Endothelial cell of umbilical vein (primary cell): ENCODE measurements at regions not wholly inside any gene's neighbourhood (a gene's known extent, or its start where the extent isn't known, plus 50 kb on each side); places are given as distances from the start of the nearest gene placed in this dataset.

ENCODE experiments used
- BruUV-seq: library from RNA; stranded (reverse); fragments of 400-500 nt; replicated peaks from 2 replicates; lab custom pipeline; 2021; lab: Mats Ljungman, UMichigan
- CTCF ChIA-PET: fragments of 300-600, 350-600 bp; sonication (Branson Sonifier 250); formaldehyde crosslinking; loops from one replicate; lab custom pipeline; 2021; ENCODE audit warnings: antibody characterized with exemption, inconsistent platforms; lab: Charles Lee
- POLR2A ChIA-PET: fragments of 300-600, 350-600 bp; sonication (Branson Sonifier 250); formaldehyde crosslinking; loops from one replicate; lab custom pipeline; 2021; ENCODE audit warnings: antibody characterized with exemption, inconsistent platforms; lab: Charles Lee
- DNase-seq: peaks from one replicate; pipeline ENCODE4 v3.0.0-alpha.2; 2011; ENCODE audit warnings: low read depth, low spot score
- FAIRE-seq: peaks from 2 replicates; lab custom pipeline; 2011; peaks lifted over from hg19 to GRCh38; lab: Jason Lieb, UNC
- H2AFZ ChIP-seq: 2 replicates; pipeline ENCODE4 v1.6.0; 2012; ENCODE audit warnings: low read depth, low read length, control low read depth, inconsistent platforms
- H3K27ac ChIP-seq: 2 replicates; pipeline ENCODE4 v1.5.1; 2011; ENCODE audit warnings: low read depth, mild to moderate bottlenecking, control low read depth, low read length, moderate library complexity; ENCODE audit not compliant: insufficient read depth
- H3K27me3 ChIP-seq, 2 experiments: 2 replicates each; pipeline versions ENCODE4 v1.6.0 to v1.6.1; 2011; ENCODE audit warnings: low read length in 2 of 2, mixed read lengths in 1 of 2; ENCODE audit not compliant: control insufficient read depth in 2 of 2, insufficient read depth in 2 of 2
- H3K36me3 ChIP-seq, 2 experiments: 2 replicates in 1 of 2; 3 replicates in 1 of 2; pipeline ENCODE4 v1.5.1; 2011; ENCODE audit warnings: low read length in 2 of 2, mild to moderate bottlenecking in 1 of 2, moderate library complexity in 1 of 2; ENCODE audit not compliant: control insufficient read depth in 2 of 2, insufficient read depth in 2 of 2; ENCODE audit errors: extremely low read depth in 1 of 2
- H3K4me1 ChIP-seq: 3 replicates; pipeline ENCODE4 v1.5.1; 2011; ENCODE audit warnings: mild to moderate bottlenecking, low read length; ENCODE audit not compliant: control insufficient read depth, insufficient read depth; ENCODE audit errors: extremely low read depth
- H3K4me2 ChIP-seq: 2 replicates; pipeline ENCODE4 v1.6.1; 2011; ENCODE audit warnings: low read length, control low read depth, mixed read lengths; ENCODE audit not compliant: insufficient read depth
- H3K4me3 ChIP-seq, 3 experiments: fragments of 200-600 bp in 1 of 3; sonication (generic), shearing (Covaris generic) in 1 of 3; replicated peaks in 1 of 3; 2 replicates each; pipeline ENCODE4 v1.5.1; 2011 to 2016; ENCODE audit warnings: control low read depth in 3 of 3, low read length in 3 of 3, mild to moderate bottlenecking in 2 of 3, inconsistent platforms in 1 of 3, low read depth in 1 of 3, moderate library complexity in 1 of 3; ENCODE audit not compliant: insufficient read depth in 1 of 3
- H3K79me2 ChIP-seq: 2 replicates; pipeline ENCODE4 v1.6.0; 2012; ENCODE audit warnings: low read length, inconsistent platforms; ENCODE audit not compliant: control insufficient read depth, insufficient read depth
- H3K9ac ChIP-seq: replicated peaks from 2 replicates; pipeline ENCODE3; 2011; ENCODE audit warnings: low read length, control low read depth; ENCODE audit not compliant: insufficient read depth; ENCODE audit errors: extremely low read depth
- H3K9me1 ChIP-seq: replicated peaks from 3 replicates; pipeline ENCODE4 v1.6.0; 2011; ENCODE audit warnings: mild to moderate bottlenecking, low read length; ENCODE audit not compliant: control insufficient read depth, insufficient read depth; ENCODE audit errors: extremely low read depth
- H3K9me3 ChIP-seq: replicated peaks from 2 replicates; pipeline ENCODE4 v1.5.1; 2012; ENCODE audit warnings: low read length, inconsistent platforms; ENCODE audit not compliant: control insufficient read depth, insufficient read depth
- H4K20me1 ChIP-seq: replicated peaks from 2 replicates; pipeline ENCODE3; 2011; ENCODE audit warnings: mild to moderate bottlenecking, low read length; ENCODE audit not compliant: control insufficient read depth, insufficient read depth; ENCODE audit errors: extremely low read depth
- EZH2 ChIP-seq: IDR thresholded peaks from 2 replicates; pipeline ENCODE4 v1.6.1; 2012; ENCODE audit warnings: borderline replicate concordance, low read depth, mild to moderate bottlenecking, moderate library complexity, low read length, inconsistent platforms; ENCODE audit not compliant: severe bottlenecking
- FOS ChIP-seq: IDR thresholded peaks from 2 replicates; pipeline ENCODE4 v1.6.1; 2011; ENCODE audit warnings: mild to moderate bottlenecking, low read length, moderate library complexity, borderline replicate concordance; ENCODE audit not compliant: insufficient read depth
- GATA2 ChIP-seq: IDR thresholded peaks from 2 replicates; pipeline ENCODE4 v1.7.0; 2011; ENCODE audit warnings: low read depth, mild to moderate bottlenecking, moderate library complexity, mixed read lengths, low read length; ENCODE audit not compliant: insufficient read length, insufficient read depth
- JUN ChIP-seq: IDR thresholded peaks from 2 replicates; pipeline ENCODE4 v1.6.1; 2011; ENCODE audit warnings: borderline replicate concordance, low read depth; ENCODE audit not compliant: insufficient read length, insufficient read depth
- MYC ChIP-seq: IDR thresholded peaks from one replicate; pipeline ENCODE4 v1.6.1; 2011; ENCODE audit warnings: mild to moderate bottlenecking, low read depth, low read length
- POLR2A ChIP-seq: IDR thresholded peaks from 2 replicates; pipeline ENCODE4 v1.6.1; 2012; ENCODE audit warnings: low read depth, mild to moderate bottlenecking, control low read depth, low read length
- POLR2AphosphoS5 ChIP-seq: IDR thresholded peaks from 2 replicates; pipeline ENCODE4 v1.6.1; 2012; ENCODE audit warnings: low read depth, mild to moderate bottlenecking, control low read depth, low read length, moderate library complexity; ENCODE audit not compliant: insufficient read depth
- dilution Hi-C: fragments of 300-500 bp; cut with MboI; formaldehyde crosslinking; loops from one replicate; pipeline ENCODE4 v1.15.0; 2019; ENCODE audit warnings: low sequenced_read_pairs; ENCODE audit not compliant: extremely low pct_ligation_motif_present
- intact Hi-C: fragments of 100-400 bp; cut with micrococcal nuclease; formaldehyde crosslinking; loops from one replicate; pipeline ENCODE4 v1.10.0; 2022
- TF ChIP-seq, protein P1 (sequence below): IDR thresholded peaks from 2 replicates; pipeline ENCODE4 v1.6.1; 2011; ENCODE audit not compliant: insufficient read depth, insufficient read length
- TF ChIP-seq, protein P2 (sequence below), 2 donors: IDR thresholded peaks; 1 replicate in 1 of 2; 2 replicates in 1 of 2; pipeline ENCODE4 v1.5.1; 2011; ENCODE audit warnings: low read length in 2 of 2, mild to moderate bottlenecking in 2 of 2, moderate library complexity in 2 of 2, control low read depth in 1 of 2, inconsistent platforms in 1 of 2, low read depth in 1 of 2; ENCODE audit not compliant: insufficient read depth in 1 of 2; ENCODE audit errors: extremely low read depth in 1 of 2

GRCh38 chr7:41333511-41333910, 369.4 kb downstream of the INHBA start:
- intact Hi-C loops = no loop called here

More at GRCh38 chr7:41333511-41333910, 369.4 kb downstream of the INHBA start:
- H3K4me1 ChIP-seq = no peaks in the 10 kb centered on the region
- TF ChIP-seq, protein P1, sequence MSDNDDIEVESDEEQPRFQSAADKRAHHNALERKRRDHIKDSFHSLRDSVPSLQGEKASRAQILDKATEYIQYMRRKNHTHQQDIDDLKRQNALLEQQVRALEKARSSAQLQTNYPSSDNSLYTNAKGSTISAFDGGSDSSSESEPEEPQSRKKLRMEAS = no peak
- TF ChIP-seq FOS (no peak), EZH2 (no peak), POLR2AphosphoS5 (no peak), MYC (no peak), JUN (no peak), GATA2 (no peak), POLR2A (no peak)
- TF ChIP-seq, protein P2, sequence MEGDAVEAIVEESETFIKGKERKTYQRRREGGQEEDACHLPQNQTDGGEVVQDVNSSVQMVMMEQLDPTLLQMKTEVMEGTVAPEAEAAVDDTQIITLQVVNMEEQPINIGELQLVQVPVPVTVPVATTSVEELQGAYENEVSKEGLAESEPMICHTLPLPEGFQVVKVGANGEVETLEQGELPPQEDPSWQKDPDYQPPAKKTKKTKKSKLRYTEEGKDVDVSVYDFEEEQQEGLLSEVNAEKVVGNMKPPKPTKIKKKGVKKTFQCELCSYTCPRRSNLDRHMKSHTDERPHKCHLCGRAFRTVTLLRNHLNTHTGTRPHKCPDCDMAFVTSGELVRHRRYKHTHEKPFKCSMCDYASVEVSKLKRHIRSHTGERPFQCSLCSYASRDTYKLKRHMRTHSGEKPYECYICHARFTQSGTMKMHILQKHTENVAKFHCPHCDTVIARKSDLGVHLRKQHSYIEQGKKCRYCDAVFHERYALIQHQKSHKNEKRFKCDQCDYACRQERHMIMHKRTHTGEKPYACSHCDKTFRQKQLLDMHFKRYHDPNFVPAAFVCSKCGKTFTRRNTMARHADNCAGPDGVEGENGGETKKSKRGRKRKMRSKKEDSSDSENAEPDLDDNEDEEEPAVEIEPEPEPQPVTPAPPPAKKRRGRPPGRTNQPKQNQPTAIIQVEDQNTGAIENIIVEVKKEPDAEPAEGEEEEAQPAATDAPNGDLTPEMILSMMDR (IDR thresholded peaks at IDR 0.05; ENCODE audit: extremely low read depth in 1 of 2, insufficient read depth in 1 of 2, low read depth in 1 of 2, low read length in 2 of 2) = no peak
- dilution Hi-C loops = no loop called here
- no peaks in the 10 kb centered on the region for H3K9me1 ChIP-seq
- H3K79me2 ChIP-seq = no peaks in the 10 kb centered on the region
- H4K20me1 ChIP-seq = no peaks in the 10 kb centered on the region
- H2AFZ ChIP-seq = no peak overlapping the region
- FAIRE-seq (no peak), DNase-seq (no peak)
- no peaks in the 10 kb centered on the region for H3K27me3 ChIP-seq
- no peak overlapping the region for H3K27ac ChIP-seq
- POLR2A ChIA-PET = no interaction called here
- H3K9me3 ChIP-seq = no peaks in the 10 kb centered on the region
- no peak overlapping the region for H3K4me2 ChIP-seq
- no TSS peak for BruUV-seq
- no peak overlapping the region for H3K4me3 ChIP-seq
- H3K36me3 ChIP-seq = no peaks in the 10 kb centered on the region
- CTCF ChIA-PET = no interaction called here
- no peak overlapping the region for H3K9ac ChIP-seq
